HG02943 (cell line): ENCODE measurements at regions not wholly inside any gene's neighbourhood (a gene's known extent, or its start where the extent isn't known, plus 50 kb on each side); places are given as distances from the start of the nearest gene placed in this dataset.
"Not testable (repeated sequence)": the region's sequence is repeated elsewhere in the genome, so short reads cannot be mapped to it uniquely, and the experiment has no call there.

ENCODE experiments used
- ATAC-seq: cut with Tn5 transposase; IDR thresholded peaks from one replicate; pipeline ENCODE4 v1.9.1; 2021; ENCODE audit warnings: mild to moderate bottlenecking, low read depth, moderate library complexity; ENCODE audit not compliant: unreplicated experiment

- ATAC-seq, result no peak
Measured at GRCh38 chr12:46711756-46712155, 114.0 kb downstream of the SLC38A4 start.

GRCh38 chr12:46710125-46710743, 115.6 kb downstream of the SLC38A4 start:
- ATAC-seq, result no peak

GRCh38 chr12:46702581-46703344, 123.0 kb downstream of the SLC38A4 start:
- ATAC-seq, result no peak

- ATAC-seq, result no peak
Measured at GRCh38 chr12:46701356-46701755, 124.4 kb downstream of the SLC38A4 start.

GRCh38 chr12:46699986-46700385, 125.8 kb downstream of the SLC38A4 start:
- ATAC-seq, result no peak

GRCh38 chr12:46698003-46698402, 127.8 kb downstream of the SLC38A4 start:
- no peak for ATAC-seq

- no peak for ATAC-seq
Measured at GRCh38 chr12:46693518-46693917, 132.3 kb downstream of the SLC38A4 start.

- ATAC-seq, result no peak
Measured at GRCh38 chr12:46693034-46693433, 132.8 kb downstream of the SLC38A4 start.

- ATAC-seq, result no peak
Measured at GRCh38 chr12:46692606-46693005, 133.2 kb downstream of the SLC38A4 start.

- no peak for ATAC-seq
Measured at GRCh38 chr12:46686267-46686942, 139.4 kb downstream of the SLC38A4 start.

- not testable (repeated sequence) for ATAC-seq
Measured at GRCh38 chr12:46684243-46684642, 141.6 kb downstream of the SLC38A4 start.

- no peak for ATAC-seq
Measured at GRCh38 chr12:46682148-46682547, 143.6 kb downstream of the SLC38A4 start.

- ATAC-seq, result no peak
Measured at GRCh38 chr12:46680506-46680905, 145.3 kb downstream of the SLC38A4 start.

- no peak for ATAC-seq
Measured at GRCh38 chr12:46679754-46680153, 146.0 kb downstream of the SLC38A4 start.

GRCh38 chr12:46678426-46678825, 147.4 kb downstream of the SLC38A4 start:
- no peak for ATAC-seq

GRCh38 chr12:46677749-46678148, 148.0 kb downstream of the SLC38A4 start:
- no peak for ATAC-seq

GRCh38 chr12:46676797-46677520, 148.8 kb downstream of the SLC38A4 start:
- no peak for ATAC-seq

GRCh38 chr12:46676396-46676795, 149.4 kb downstream of the SLC38A4 start:
- no peak for ATAC-seq

GRCh38 chr12:46675736-46676135, 150.1 kb downstream of the SLC38A4 start:
- ATAC-seq, result no peak

GRCh38 chr12:46674800-46675199, 151.0 kb downstream of the SLC38A4 start:
- no peak for ATAC-seq

GRCh38 chr12:46674129-46674528, 151.7 kb downstream of the SLC38A4 start:
- no peak for ATAC-seq
